Urinary bladder (tissue), 3 donors: ENCODE measurements at regions not wholly inside any gene's neighbourhood (a gene's known extent, or its start where the extent isn't known, plus 50 kb on each side); places are given as distances from the start of the nearest gene placed in this dataset.

Experiments used
- DNase-seq: peaks from one replicate; pipeline ENCODE4 v3.0.0-alpha.2; 2015; ENCODE audit errors: extremely low spot score
- H3K27ac ChIP-seq: one replicate; pipeline ENCODE4 v1.5.1; 2013; ENCODE audit warnings: low read depth, mild to moderate bottlenecking, moderate library complexity
- H3K36me3 ChIP-seq: one replicate; pipeline ENCODE4 v1.6.1; 2013; ENCODE audit warnings: mild to moderate bottlenecking, moderate library complexity; ENCODE audit not compliant: insufficient read depth
- H3K4me1 ChIP-seq: one replicate; pipeline ENCODE4 v1.6.1; 2013; ENCODE audit warnings: mild to moderate bottlenecking, moderate library complexity; ENCODE audit not compliant: insufficient read depth
- H3K4me3 ChIP-seq: one replicate; pipeline ENCODE4 v1.5.1; 2013; ENCODE audit warnings: low read depth, low read length
- WGBS: extraction: QIAGEN DNeasy Blood & Tissue Kit; methylation state at CpG from one replicate; pipeline ENCODE4 v1.1.7; 2013; 5-methylcytosine and 5-hydroxymethylcytosine counted together
- donor health status: healthy with polysubstance abuse.
- donor health status: healthy.

DNA sequence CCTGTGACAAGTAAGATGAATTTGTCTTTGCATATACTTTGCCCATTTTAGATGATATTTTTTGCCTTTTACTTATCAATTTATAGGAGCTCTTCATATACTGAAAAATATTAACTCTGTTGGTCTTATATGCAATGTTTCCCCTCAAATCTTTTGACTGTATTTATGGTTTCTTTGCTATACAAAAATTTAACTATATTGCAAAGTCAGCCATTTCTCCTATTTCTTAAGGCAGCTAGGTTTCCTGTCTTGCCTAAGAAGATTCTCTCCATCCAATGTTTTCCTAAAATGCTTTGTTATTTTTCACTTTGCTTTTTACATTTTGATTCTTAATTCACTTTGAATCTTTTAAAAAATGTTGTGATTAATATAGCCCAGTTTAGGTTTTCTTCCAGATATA lies 273.1 kb downstream of the NSG2 start:
- no peaks in the 10 kb centered on the region for H3K4me1 ChIP-seq
- DNase-seq: no peak
- H3K4me3 ChIP-seq: no peak overlapping the region
- no peak overlapping the region for H3K27ac ChIP-seq
- H3K36me3 ChIP-seq: no peaks in the 10 kb centered on the region

DNA sequence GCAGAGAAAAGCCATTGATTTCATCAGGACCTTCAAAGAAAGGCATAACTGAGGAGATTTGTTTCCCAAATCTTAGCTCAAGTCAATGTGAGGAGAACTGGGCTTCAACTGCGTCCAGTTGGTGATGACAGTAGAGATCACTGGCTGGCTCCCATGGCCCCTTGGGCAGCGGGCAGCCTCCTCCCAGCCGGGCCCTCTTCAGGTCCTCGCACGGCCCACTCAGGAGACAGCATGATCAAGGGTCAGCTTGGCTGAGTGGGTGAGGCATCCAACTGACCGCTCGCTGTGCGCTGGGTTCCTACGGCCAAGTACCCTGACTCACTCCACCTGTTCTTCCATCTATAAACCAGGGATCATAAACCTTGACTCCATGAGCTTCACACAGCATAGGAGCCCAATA lies 274.0 kb downstream of the NSG2 start:
- Histone ChIP-seq H3K4me3 (no peak overlapping the region), H3K4me1 (no peaks in the 10 kb centered on the region), H3K27ac (no peak overlapping the region), H3K36me3 (no peaks in the 10 kb centered on the region)
- no peak for DNase-seq
- WGBS: 78% methylated on average over 9 of the region's 9 CpGs

DNA sequence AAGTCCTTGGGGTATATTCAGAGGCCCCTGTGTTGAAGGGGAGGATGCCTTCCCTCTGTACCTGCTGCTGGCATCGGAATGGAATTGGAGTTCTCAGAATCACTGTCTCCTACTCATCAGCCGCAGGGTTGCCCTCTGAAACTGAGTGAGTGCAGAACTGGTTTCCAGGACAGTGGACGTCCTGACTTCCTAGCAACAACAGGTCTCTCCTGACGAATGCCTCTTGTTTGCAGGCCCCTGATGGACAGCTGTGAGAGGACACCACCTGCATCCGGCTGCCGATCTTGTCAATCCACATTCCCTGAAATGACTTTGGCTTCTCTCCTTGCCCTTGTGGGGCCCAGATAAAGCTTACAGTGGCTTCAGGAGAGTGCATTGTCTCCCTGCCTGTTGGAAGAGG lies 274.5 kb downstream of the NSG2 start:
- WGBS: 49% methylated on average over 6 of the region's 6 CpGs
- no peak for DNase-seq
- no peak overlapping the region for H3K27ac ChIP-seq
- no peaks in the 10 kb centered on the region for H3K36me3 ChIP-seq
- no peaks in the 10 kb centered on the region for H3K4me1 ChIP-seq
- H3K4me3 ChIP-seq: no peak overlapping the region

DNA sequence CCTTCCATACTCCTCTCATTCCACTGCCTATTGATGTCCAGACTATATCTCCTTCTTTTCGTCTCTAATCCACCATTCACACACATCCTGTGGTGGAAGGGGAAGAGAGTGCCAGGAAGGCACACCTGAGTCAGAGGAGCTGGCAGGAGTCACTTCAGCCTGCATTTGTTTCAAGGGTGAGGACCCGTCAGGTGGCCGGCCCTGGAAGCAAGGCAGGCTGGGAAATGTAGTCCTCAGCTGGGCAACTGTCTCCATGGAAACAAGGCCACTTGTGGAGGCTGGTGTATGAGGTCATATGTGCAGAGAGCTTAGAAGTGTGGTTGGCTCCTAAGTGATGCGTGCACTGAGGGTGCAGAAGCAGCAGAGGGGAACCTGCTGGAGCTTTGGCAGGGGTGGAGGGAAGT lies 278.4 kb downstream of the NSG2 start:
- no peak overlapping the region for H3K4me3 ChIP-seq
- no peak overlapping the region for H3K27ac ChIP-seq
- WGBS: 8% methylated on average over 4 of the region's 4 CpGs
- no peaks in the 10 kb centered on the region for H3K36me3 ChIP-seq
- DNase-seq: no peak
- H3K4me1 ChIP-seq: no peaks in the 10 kb centered on the region

DNA sequence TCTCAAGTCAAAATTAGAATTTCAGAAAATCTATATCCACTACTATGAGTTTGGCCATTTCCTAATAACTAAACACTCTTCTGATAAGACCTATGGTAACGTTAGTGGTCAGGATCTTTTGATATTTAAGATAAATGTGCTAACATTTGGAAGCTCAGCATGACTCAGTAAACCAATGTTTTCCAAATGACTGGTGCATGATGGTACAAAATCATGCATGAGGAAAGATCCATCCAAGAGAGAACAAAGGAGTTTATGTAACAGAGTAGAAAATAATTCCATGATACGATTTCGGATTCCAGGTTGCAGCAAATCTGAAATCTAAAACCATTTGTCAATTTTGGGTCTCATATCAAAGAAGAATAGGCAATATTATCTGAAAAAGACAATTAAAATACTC lies 279.2 kb downstream of the NSG2 start:
- no peak for DNase-seq
- Histone ChIP-seq H3K36me3 (no peaks in the 10 kb centered on the region), H3K4me1 (no peaks in the 10 kb centered on the region), H3K27ac (no peak overlapping the region), H3K4me3 (no peak overlapping the region)
- 45% methylated on average over 3 of the region's 3 CpGs for WGBS

DNA sequence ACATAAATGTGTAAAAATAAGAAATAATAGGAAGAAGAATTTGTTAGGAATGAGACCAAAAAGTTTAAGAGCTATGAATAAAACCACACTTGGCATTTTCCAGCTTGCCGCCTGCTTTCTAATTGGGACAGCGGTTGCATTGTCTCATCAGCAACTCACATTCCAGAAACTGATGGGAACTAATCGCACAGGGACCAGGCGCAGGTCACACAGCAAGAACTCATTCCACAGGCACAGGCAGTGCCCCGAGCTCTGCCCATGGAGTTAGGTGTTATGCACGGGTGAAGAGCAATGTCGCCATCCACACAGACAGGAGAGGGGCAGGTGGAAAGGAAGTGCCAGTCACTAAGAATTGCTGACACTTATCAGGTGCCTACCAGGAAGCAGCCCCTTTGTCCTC lies 279.9 kb downstream of the NSG2 start:
- DNase-seq: no peak
- H3K4me3 ChIP-seq: no peak overlapping the region
- WGBS: 69% methylated on average over 7 of the region's 7 CpGs

DNA sequence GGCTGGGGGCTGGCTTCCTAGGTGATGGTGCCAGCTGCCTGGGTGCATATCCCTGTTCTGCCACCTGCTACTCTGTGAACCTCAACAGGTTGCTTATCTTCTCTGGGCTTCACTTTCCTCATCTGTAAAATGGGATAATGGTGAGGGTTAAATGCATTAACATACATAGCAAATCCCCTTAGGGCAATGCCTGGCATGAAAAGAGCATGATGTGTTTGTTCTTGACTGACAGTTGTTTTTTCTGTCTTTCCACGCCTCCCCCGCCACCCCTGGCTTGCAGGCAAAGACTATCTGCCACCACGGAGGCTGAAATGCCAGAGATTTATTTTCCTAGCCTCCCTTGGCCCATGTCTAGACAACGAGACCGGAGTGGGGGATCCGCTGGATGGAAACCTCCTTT lies 280.5 kb downstream of the NSG2 start:
- no peak overlapping the region for H3K27ac ChIP-seq
- no peaks in the 10 kb centered on the region for H3K36me3 ChIP-seq
- no peaks in the 10 kb centered on the region for H3K4me1 ChIP-seq
- DNase-seq: no peak
- H3K4me3 ChIP-seq: no peak overlapping the region
- WGBS: 46% methylated on average over 6 of the region's 6 CpGs

More for the DNA sequence above, 279.9 kb downstream of the NSG2 start:
- no peaks in the 10 kb centered on the region for H3K36me3 ChIP-seq
- no peak overlapping the region for H3K27ac ChIP-seq
- no peaks in the 10 kb centered on the region for H3K4me1 ChIP-seq

DNA sequence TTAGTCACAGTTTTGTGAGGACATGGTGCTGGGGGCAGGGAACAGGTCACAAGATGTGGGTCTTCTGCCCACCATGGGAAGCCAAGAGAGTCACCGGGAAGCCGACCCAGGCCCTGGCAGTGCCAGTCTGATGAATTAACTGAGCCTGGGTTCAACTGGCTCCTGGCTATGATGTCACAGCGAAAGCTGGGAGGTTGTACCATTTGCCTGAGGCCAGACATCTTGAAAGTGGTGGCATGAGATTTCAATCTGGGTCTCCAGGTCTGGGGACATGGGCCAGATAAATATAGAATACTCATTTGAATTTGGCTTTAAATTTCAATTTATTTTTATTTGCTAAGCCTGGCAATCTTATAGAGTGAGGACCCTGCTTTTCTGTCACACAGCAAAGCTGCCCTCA lies 280.9 kb downstream of the NSG2 start:
- Histone ChIP-seq H3K36me3 (no peaks in the 10 kb centered on the region), H3K4me3 (no peak overlapping the region), H3K27ac (no peak overlapping the region), H3K4me1 (no peaks in the 10 kb centered on the region)
- WGBS: 58% methylated on average over 3 of the region's 3 CpGs
- DNase-seq: no peak

DNA sequence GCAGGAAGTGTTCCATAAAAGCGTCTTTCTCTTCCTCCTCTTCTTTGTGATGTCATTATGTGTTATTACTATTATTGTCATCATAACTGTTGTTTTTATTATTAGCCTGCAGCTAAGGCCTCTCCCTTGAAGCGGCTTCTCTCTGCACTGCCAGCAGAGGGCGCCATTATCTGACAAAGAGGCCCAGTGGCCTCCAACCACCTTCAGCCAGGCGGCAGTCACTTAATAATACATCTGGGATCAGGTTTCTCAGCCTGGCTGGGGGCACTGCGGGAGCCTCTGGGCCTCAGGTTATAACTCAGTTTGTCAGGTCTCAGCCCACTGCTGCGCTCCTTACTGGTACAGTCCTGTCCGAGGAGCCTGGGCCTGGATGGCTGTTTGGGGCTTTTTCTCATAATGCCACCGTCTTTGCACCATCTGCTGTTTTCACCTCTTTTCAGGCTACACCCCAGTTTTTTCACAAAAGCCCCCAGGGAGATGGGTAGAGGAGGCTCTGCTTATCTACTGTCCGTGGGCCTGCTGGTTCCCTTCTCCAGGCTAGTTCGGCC lies 281.9 kb downstream of the NSG2 start:
- no peak for DNase-seq
- no peak overlapping the region for H3K4me3 ChIP-seq
- WGBS: 31% methylated on average over 10 of the region's 10 CpGs
- H3K4me1 ChIP-seq: no peaks in the 10 kb centered on the region
- no peak overlapping the region for H3K27ac ChIP-seq
- H3K36me3 ChIP-seq: no peaks in the 10 kb centered on the region

DNA sequence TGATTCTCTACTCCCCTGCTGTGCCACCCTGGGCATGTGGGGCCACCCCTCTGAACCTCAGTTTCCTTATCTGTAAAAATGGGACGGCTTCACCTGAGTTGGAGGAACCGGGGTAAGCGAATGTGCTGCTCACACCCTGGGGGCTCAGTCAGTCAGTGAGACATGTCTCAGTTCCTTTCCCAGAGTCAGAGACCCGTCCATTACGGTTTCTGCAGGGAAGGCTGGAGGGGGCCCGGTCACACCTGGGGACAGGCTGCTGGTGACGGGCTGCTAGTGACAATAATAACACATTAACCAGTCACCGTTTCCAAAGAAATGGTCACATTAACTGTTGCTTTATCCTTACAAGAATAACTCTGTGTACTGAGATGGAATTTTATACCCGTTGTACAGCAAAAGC lies 282.4 kb downstream of the NSG2 start:
- WGBS: 82% methylated on average over 9 of the region's 9 CpGs
- H3K4me1 ChIP-seq: no peaks in the 10 kb centered on the region
- DNase-seq: no peak
- no peak overlapping the region for H3K4me3 ChIP-seq
- no peaks in the 10 kb centered on the region for H3K36me3 ChIP-seq
- H3K27ac ChIP-seq: no peak overlapping the region

DNA sequence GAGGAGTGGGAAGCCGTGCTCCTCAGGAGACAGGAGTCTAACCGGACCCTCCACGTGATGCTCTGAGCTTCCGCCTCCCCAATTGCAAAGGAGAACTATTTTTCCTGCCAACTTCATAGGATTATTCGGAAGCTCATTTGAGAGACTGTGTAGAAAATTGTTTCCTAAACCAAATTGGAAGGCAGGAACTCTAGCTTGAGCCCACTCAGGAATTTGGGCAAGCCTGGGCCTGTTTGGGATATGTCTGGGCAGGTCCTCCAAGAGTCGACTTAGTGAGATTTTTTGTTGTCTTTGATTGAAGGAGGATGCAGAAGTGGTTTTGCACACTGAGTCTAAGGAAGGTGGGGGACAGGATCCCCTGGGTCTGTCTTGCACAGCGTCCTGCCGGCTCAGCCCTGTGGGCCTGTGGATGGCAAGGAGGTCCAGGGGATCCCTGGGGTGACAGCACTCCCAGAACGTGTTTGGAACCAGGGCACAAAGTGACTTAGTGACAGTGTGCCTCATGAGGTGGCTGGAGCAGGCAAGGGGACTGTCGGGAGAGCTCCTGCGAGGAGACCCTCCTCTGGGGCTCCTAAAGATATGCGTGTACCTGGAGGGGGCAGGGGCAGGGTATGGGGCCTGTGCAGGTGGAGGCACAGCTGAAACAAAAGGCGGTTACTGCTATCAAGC lies 283.3 kb downstream of the NSG2 start:
- Histone ChIP-seq H3K27ac (no peak overlapping the region), H3K36me3 (no peaks in the 10 kb centered on the region), H3K4me1 (no peaks in the 10 kb centered on the region), H3K4me3 (no peak overlapping the region)
- WGBS: 66% methylated on average over 13 of the region's 13 CpGs
- no peak for DNase-seq

DNA sequence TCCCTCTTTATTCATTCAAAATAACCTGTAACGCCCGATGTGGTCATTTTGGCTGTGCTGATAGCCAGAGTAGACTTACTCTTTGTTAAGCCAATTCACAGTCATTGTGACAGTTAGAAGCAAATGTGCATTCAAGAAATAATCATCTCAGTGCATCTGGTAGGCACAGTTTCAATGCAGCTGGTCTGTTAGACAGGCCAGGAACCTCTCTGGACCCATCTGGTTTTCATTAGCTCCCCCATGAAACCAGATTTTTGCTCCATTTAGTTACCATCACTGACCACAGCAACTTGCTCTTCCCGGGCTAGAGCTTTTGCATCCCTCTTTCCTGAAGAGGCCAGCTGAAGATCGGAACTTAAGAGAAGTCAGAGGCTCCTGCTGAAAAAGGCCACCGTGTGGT lies 284.2 kb downstream of the NSG2 start:
- no peaks in the 10 kb centered on the region for H3K36me3 ChIP-seq
- H3K27ac ChIP-seq: no peak overlapping the region
- no peak for DNase-seq
- 43% methylated on average over 5 of the region's 5 CpGs for WGBS
- no peak overlapping the region for H3K4me3 ChIP-seq
- no peaks in the 10 kb centered on the region for H3K4me1 ChIP-seq

DNA sequence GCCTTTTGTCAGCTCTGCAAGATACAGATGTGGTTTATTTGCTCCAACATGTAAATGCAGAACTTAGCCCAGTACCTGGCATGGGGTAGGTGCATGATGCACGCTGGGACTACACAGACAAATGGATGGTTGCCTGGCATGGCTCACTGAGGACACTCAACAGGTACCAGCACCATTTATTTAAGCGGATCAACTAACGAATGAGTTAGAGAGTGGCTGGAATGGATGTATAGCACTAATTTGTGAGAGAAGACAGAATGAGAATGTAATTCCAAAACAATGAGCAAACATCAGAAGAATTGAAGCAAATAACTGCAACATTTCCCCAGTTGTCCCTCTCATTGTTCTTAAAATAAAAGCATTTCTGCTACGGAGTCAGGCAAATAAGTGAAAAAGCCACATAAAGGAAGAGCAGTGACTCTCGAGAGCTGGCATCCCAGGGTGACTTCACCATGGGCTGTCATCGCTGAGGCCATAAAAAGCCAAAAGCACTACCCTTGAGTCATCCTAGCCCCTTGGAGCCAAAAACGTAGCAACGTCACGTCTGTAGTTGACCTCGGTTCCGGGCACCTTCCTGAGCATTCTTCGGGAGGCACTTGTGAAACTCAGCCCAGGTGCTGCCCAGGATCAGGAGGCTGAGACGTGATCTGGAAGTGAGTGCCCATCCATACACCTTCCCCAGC lies 290.3 kb downstream of the NSG2 start:
- Histone ChIP-seq H3K27ac (no peak overlapping the region), H3K4me1 (no peaks in the 10 kb centered on the region), H3K4me3 (no peak overlapping the region), H3K36me3 (no peaks in the 10 kb centered on the region)
- no peak for DNase-seq
- WGBS: 73% methylated on average over 13 of the region's 13 CpGs

DNA sequence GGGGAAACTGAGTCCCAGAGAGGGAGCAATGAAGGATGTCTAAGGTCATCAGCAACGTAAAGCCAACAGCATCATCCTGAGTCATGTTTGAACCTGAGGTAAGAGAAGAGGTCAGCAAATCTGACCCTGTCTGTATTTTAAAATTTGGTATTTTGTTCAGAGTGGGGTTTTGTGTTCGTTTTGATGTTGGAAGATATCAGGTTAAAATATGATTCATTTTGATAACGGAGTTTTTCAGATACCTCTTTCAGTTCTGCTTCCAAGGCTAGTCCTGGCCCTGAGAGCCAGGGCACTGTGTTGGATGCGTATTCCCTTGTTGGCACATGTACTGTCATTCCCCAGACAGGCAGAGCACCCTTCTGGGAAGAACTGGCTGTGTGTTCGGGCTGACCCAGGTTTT lies 291.0 kb downstream of the NSG2 start:
- H3K27ac ChIP-seq: no peak overlapping the region
- H3K4me3 ChIP-seq: no peak overlapping the region
- no peak for DNase-seq
- no peaks in the 10 kb centered on the region for H3K4me1 ChIP-seq
- H3K36me3 ChIP-seq: no peaks in the 10 kb centered on the region
- whole genome bisulfite sequencing: 74% methylated on average over 5 of the region's 5 CpGs
